ENCODE measurements at regions not wholly inside any gene's neighbourhood (a gene's known extent, or its start where the extent isn't known, plus 50 kb on each side); places are given as distances from the start of the nearest gene placed in this dataset.

- TF ChIP-seq CTCF (IDR thresholded peaks at IDR 0.05; ENCODE audit: low read length) = no peak
- no peak for TF ChIP-seq EZH2 (optimal IDR thresholded peaks at IDR 0.05; ENCODE audit: low read depth, low read length)
- no peak for TF ChIP-seq EZH2phosphoT487 (IDR thresholded peaks at IDR 0.05; ENCODE audit: low read length)
Observed at GRCh38 chr10:35844686-35845085, 202.6 kb upstream of the FZD8 start.

Data from MM.1S (cell line).